Keratinocyte (primary cell): ENCODE measurements at regions not wholly inside any gene's neighbourhood (a gene's known extent, or its start where the extent isn't known, plus 50 kb on each side); places are given as distances from the start of the nearest gene placed in this dataset.

ENCODE experiments used
- EZH2 ChIP-seq: IDR thresholded peaks from one replicate; pipeline ENCODE4 v1.6.1; 2012; ENCODE audit warnings: inconsistent platforms, mild to moderate bottlenecking, low read length, moderate library complexity
- TF ChIP-seq, protein P1 (sequence below), 3 experiments: IDR thresholded peaks in 1 of 3; conservative IDR thresholded peaks in 1 of 3; optimal IDR thresholded peaks in 1 of 3; 2 replicates in 2 of 3; 3 replicates in 1 of 3; pipeline versions ENCODE3 to v1.5.1; 2011; ENCODE audit warnings: low read length in 3 of 3, mild to moderate bottlenecking in 3 of 3, moderate library complexity in 2 of 3, control low read depth in 1 of 3, inconsistent platforms in 1 of 3; ENCODE audit not compliant: insufficient read depth in 2 of 3; ENCODE audit errors: extremely low read depth in 1 of 3

DNA sequence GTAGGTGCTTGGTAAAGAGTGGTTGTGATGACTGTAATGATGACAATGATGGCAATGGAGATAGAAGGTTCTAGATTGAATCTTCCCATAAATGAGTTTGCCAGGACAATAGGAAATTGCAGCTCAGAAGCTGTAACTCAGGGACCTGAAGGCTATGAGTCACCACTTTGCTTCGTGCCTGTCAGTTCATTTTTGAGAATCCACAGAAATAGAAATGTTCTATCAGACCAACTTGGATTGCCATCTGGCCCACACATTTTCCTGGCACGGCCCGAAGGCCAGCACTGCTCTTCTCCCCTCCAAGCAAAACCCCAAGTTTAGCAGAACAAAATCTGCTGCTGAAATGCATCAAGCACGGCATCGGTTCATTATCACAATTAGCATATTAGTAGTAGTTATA lies 1127.0 kb downstream of the BCL11B start:
- TF ChIP-seq, protein P1, sequence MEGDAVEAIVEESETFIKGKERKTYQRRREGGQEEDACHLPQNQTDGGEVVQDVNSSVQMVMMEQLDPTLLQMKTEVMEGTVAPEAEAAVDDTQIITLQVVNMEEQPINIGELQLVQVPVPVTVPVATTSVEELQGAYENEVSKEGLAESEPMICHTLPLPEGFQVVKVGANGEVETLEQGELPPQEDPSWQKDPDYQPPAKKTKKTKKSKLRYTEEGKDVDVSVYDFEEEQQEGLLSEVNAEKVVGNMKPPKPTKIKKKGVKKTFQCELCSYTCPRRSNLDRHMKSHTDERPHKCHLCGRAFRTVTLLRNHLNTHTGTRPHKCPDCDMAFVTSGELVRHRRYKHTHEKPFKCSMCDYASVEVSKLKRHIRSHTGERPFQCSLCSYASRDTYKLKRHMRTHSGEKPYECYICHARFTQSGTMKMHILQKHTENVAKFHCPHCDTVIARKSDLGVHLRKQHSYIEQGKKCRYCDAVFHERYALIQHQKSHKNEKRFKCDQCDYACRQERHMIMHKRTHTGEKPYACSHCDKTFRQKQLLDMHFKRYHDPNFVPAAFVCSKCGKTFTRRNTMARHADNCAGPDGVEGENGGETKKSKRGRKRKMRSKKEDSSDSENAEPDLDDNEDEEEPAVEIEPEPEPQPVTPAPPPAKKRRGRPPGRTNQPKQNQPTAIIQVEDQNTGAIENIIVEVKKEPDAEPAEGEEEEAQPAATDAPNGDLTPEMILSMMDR (optimal IDR thresholded peaks at IDR 0.05 in 1 of 3, IDR thresholded peaks at IDR 0.05 in 1 of 3, conservative IDR thresholded peaks at IDR 0.05 in 1 of 3; ENCODE audit: extremely low read depth in 1 of 3, insufficient read depth in 2 of 3, low read length in 3 of 3) = no peak
- TF ChIP-seq EZH2 = no peak
